OCI-LY1 (cell line): ENCODE measurements at regions not wholly inside any gene's neighbourhood (a gene's known extent, or its start where the extent isn't known, plus 50 kb on each side); places are given as distances from the start of the nearest gene placed in this dataset.

Experiments used
- H2AFZ ChIP-seq: fragments of 200-600 bp; sonication (generic), shearing (Covaris generic); 2 replicates; pipeline ENCODE4 v1.6.0; 2014; ENCODE audit warnings: antibody characterized with exemption, mild to moderate bottlenecking, low read length
- H3F3A ChIP-seq: fragments of 200-600 bp; sonication (generic), shearing (Covaris generic); 2 replicates; pipeline ENCODE4 v1.6.0; 2014; ENCODE audit warnings: mild to moderate bottlenecking, antibody characterized with exemption, low read length, moderate library complexity; ENCODE audit not compliant: insufficient read depth
- H3K27ac ChIP-seq: fragments of 200-600 bp; sonication (generic); 2 replicates; pipeline ENCODE4 v1.5.1; 2014; ENCODE audit warnings: low read length, mixed run types, mild to moderate bottlenecking, low read depth; ENCODE audit not compliant: poor library complexity, severe bottlenecking
- H3K27me3 ChIP-seq: fragments of 200-600 bp; sonication (generic); 2 replicates; pipeline ENCODE4 v1.6.0; 2014; ENCODE audit warnings: antibody characterized with exemption, mild to moderate bottlenecking, low read length, moderate library complexity; ENCODE audit not compliant: insufficient read depth
- H3K36me3 ChIP-seq: fragments of 200-600 bp; sonication (generic); 2 replicates; pipeline ENCODE4 v1.6.1; 2014; ENCODE audit warnings: mild to moderate bottlenecking, antibody characterized with exemption, low read length, moderate library complexity, mixed read lengths; ENCODE audit not compliant: insufficient read depth
- H3K4me1 ChIP-seq: fragments of 200-600 bp; sonication (generic); 2 replicates; pipeline ENCODE4 v1.5.1; 2014; ENCODE audit warnings: mild to moderate bottlenecking, low read length, moderate library complexity; ENCODE audit not compliant: insufficient read depth, severe bottlenecking
- H3K4me2 ChIP-seq: fragments of 200-600 bp; sonication (generic), shearing (Covaris generic); 2 replicates; pipeline ENCODE4 v1.6.1; 2014; ENCODE audit warnings: low read length
- H3K4me3 ChIP-seq: fragments of 200-600 bp; sonication (generic); 2 replicates; pipeline ENCODE4 v1.5.1; 2014; ENCODE audit warnings: low read length, low read depth, mild to moderate bottlenecking, mixed read lengths; ENCODE audit not compliant: poor library complexity, severe bottlenecking
- H3K79me2 ChIP-seq: fragments of 200-600 bp; shearing (Covaris generic); 2 replicates; pipeline ENCODE4 v1.6.1; 2016; ENCODE audit warnings: mixed run types, low read length, mixed read lengths; ENCODE audit not compliant: insufficient read depth
- H3K9ac ChIP-seq: fragments of 200-600 bp; sonication (generic), shearing (Covaris generic); 2 replicates; pipeline ENCODE4 v1.6.1; 2014; ENCODE audit warnings: mild to moderate bottlenecking, low read length, mixed read lengths
- H3K9me2 ChIP-seq: fragments of 200-600 bp; sonication (generic), shearing (Covaris generic); 2 replicates; pipeline ENCODE4 v1.6.1; 2014; ENCODE audit warnings: low read depth, mild to moderate bottlenecking, low read length, mixed read lengths
- H3K9me3 ChIP-seq: fragments of 200-600 bp; shearing (Covaris generic); 2 replicates; pipeline ENCODE4 v1.6.1; 2014; ENCODE audit warnings: low read length, mixed read lengths
- H4K20me1 ChIP-seq: fragments of 200-600 bp; sonication (generic), shearing (Covaris generic); 2 replicates; pipeline ENCODE4 v1.6.0; 2016; ENCODE audit warnings: mild to moderate bottlenecking, low read length; ENCODE audit not compliant: insufficient read depth
- EZH2 ChIP-seq: fragments of 200-600 bp; sonication (generic), shearing (Covaris generic); IDR thresholded peaks from 2 replicates; pipeline ENCODE4 v1.8.0; 2017; ENCODE audit warnings: borderline replicate concordance, mixed run types, mild to moderate bottlenecking, antibody characterized with exemption, low read length, moderate library complexity, mixed read lengths
- TF ChIP-seq, protein P1 (sequence below): fragments of 200-600 bp; sonication (generic), shearing (Covaris generic); IDR thresholded peaks from 2 replicates; pipeline ENCODE4 v1.5.1; 2017; ENCODE audit warnings: mild to moderate bottlenecking, antibody characterized with exemption, low read length, moderate library complexity, mixed read lengths

DNA sequence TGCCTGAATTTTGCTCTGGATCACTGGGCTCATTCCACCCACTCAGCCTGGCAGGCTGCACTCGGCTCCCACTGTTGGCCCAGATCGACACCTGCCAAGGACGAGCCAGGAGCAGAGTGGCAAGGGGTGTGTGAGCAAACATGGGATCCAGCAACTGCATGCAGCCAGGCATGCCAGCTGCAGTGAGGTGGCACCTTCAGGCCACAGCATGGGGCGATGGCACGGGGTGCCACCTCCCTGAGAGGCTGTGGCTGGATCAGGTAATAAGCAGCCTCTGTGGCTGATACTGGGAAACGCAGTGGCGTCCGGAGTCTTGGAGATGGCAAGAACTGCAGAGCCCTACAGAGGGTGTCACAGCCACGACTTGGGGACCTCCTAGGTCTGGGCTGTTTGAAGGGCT lies 244.5 kb upstream of the FSTL5 start:
- no peak for TF ChIP-seq EZH2
- TF ChIP-seq, protein P1, sequence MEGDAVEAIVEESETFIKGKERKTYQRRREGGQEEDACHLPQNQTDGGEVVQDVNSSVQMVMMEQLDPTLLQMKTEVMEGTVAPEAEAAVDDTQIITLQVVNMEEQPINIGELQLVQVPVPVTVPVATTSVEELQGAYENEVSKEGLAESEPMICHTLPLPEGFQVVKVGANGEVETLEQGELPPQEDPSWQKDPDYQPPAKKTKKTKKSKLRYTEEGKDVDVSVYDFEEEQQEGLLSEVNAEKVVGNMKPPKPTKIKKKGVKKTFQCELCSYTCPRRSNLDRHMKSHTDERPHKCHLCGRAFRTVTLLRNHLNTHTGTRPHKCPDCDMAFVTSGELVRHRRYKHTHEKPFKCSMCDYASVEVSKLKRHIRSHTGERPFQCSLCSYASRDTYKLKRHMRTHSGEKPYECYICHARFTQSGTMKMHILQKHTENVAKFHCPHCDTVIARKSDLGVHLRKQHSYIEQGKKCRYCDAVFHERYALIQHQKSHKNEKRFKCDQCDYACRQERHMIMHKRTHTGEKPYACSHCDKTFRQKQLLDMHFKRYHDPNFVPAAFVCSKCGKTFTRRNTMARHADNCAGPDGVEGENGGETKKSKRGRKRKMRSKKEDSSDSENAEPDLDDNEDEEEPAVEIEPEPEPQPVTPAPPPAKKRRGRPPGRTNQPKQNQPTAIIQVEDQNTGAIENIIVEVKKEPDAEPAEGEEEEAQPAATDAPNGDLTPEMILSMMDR = no peak
- Histone ChIP-seq H3K4me1 (no peaks in the 10 kb centered on the region), H3K27me3 (no peaks in the 10 kb centered on the region), H3K9me2 (no peaks in the 10 kb centered on the region), H3K4me3 (no peak overlapping the region), H4K20me1 (no peaks in the 10 kb centered on the region), H3K9ac (no peak overlapping the region), H3K4me2 (no peak overlapping the region), H3K9me3 (no peaks in the 10 kb centered on the region), H3K79me2 (no peaks in the 10 kb centered on the region), H3K36me3 (no peaks in the 10 kb centered on the region), H3F3A (no peaks in the 10 kb centered on the region), H2AFZ (no peak overlapping the region), H3K27ac (no peak overlapping the region)

DNA sequence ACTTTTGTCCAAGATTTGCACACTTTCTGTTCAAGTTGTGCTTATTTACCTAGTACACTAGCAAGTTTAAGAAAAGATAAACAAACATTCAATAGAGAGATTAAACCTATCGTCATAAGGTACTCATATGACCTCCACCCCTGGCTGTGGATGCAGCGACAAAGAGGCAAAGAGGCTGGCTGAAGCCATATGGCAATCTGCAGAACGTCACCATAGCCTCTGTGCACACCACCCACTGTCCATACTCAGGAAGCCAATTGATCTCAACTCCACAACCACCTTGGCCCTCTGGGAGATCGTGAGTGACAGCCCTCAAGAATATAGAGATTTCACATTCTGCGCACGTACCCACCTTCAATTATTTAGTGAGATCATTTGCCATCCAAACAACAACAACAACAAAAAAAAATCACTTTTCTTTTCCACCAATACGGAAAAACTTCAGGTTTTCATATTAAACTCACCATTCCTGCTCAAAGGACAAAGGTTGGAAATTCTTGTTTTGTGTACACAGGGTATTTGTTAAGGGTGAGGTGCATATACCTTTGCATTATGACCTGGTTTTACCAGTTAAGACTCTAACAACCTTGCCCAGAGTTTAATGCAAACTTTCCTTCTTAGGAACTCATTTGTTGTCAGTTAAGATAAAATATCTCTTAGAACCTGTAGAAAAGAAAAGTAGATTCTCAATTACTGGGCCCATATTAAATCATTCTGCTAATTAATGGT lies 243.0 kb upstream of the FSTL5 start:
- TF ChIP-seq, protein P1 = no peak
- TF ChIP-seq EZH2 = no peak
- no peaks in the 10 kb centered on the region for H3K4me1 ChIP-seq
- H3F3A ChIP-seq = no peaks in the 10 kb centered on the region
- no peaks in the 10 kb centered on the region for H4K20me1 ChIP-seq
- no peaks in the 10 kb centered on the region for H3K36me3 ChIP-seq
- H3K9me3 ChIP-seq = no peaks in the 10 kb centered on the region
- H3K79me2 ChIP-seq = no peaks in the 10 kb centered on the region
- no peak overlapping the region for H3K4me3 ChIP-seq
- H3K27ac ChIP-seq = no peak overlapping the region
- no peaks in the 10 kb centered on the region for H3K9me2 ChIP-seq
- H3K9ac ChIP-seq = no peak overlapping the region
- H3K4me2 ChIP-seq = no peak overlapping the region
- no peak overlapping the region for H2AFZ ChIP-seq
- no peaks in the 10 kb centered on the region for H3K27me3 ChIP-seq

DNA sequence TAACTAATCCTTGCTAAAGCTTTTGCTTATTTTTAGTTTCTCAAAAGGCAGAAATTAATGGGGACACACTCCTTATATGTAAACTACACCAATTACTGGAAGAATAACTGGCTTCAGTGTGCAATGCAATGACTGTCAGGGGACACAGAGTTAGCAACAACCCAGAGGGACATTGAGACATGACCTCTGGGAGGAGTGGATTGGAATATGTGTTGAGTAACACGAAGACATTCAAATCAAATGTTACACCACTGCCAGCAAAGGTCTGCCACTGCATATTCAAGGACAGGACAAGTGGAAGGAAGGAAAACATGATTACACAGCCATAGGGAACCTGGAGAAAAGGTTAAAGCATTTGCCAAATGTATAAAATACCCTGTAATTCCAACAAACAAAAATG lies 240.1 kb upstream of the FSTL5 start:
- Histone ChIP-seq H3K79me2 (no peaks in the 10 kb centered on the region), H3K4me2 (no peak overlapping the region)
- TF ChIP-seq, protein P1 = no peak
- TF ChIP-seq EZH2 = no peak

More for the DNA sequence above, 240.1 kb upstream of the FSTL5 start:
- Histone ChIP-seq H3K36me3 (no peaks in the 10 kb centered on the region), H4K20me1 (no peaks in the 10 kb centered on the region), H3F3A (no peaks in the 10 kb centered on the region), H3K4me3 (no peak overlapping the region), H2AFZ (no peak overlapping the region), H3K9me3 (no peaks in the 10 kb centered on the region), H3K27ac (no peak overlapping the region), H3K9ac (no peak overlapping the region), H3K9me2 (no peaks in the 10 kb centered on the region), H3K27me3 (no peaks in the 10 kb centered on the region), H3K4me1 (no peaks in the 10 kb centered on the region)
